OCI-M1 (cell line): ENCODE measurements at regions not wholly inside any gene's neighbourhood (a gene's known extent, or its start where the extent isn't known, plus 50 kb on each side); places are given as distances from the start of the nearest gene placed in this dataset.

ENCODE experiments used
- DNase-seq: peaks from one replicate; lab custom pipeline; 2025; lab: John Stamatoyannopoulos, UW

GRCh38 chr9:108496846-108497245 lies 358.9 kb downstream of the ACTL7B start:
- no peak for DNase-seq

- DNase-seq: no peak
Measured at GRCh38 chr9:108489567-108489966, 366.2 kb downstream of the ACTL7B start.

- DNase-seq: no peak
Measured at GRCh38 chr9:108486831-108487230, 369.0 kb downstream of the ACTL7B start.

DNA sequence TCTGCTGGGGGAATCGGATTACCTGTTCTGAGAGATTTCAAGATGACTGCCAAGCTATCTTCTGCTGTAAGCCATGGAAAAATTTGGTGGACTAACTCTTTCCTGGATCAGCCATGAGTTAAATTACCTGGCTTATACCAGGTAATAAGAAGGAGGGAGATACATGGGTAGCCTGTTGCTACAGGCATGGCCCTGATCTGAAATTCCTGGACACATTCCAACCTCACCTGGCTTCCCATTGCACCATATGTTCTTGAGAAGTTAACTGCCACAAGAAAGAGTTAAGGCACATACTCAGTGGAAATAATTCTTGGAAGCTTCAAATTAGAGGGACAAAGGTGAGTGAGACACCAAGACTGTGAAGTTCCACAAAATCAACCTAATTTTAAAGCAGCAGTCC lies 371.3 kb downstream of the ACTL7B start:
- no peak for DNase-seq

DNA sequence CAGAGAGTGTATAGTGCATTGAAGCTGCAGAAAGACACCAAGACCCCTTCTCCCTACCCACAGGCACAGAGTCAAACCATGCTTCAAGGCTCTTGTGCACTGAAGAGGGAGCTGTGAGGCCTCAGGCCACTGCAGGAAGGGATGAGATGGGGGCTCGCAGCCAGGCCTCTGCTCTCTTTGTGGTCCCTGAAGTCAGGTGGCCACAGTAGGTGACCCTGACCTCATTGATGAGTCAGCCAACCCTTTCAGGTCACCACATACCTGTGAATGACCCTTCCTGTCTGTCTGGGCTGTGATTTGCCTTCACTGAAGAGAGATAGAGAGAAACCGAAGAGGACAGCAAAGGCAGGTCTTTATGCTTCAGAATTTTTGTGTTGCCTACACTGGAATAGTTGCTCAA lies 372.1 kb downstream of the ACTL7B start:
- no peak for DNase-seq

DNA sequence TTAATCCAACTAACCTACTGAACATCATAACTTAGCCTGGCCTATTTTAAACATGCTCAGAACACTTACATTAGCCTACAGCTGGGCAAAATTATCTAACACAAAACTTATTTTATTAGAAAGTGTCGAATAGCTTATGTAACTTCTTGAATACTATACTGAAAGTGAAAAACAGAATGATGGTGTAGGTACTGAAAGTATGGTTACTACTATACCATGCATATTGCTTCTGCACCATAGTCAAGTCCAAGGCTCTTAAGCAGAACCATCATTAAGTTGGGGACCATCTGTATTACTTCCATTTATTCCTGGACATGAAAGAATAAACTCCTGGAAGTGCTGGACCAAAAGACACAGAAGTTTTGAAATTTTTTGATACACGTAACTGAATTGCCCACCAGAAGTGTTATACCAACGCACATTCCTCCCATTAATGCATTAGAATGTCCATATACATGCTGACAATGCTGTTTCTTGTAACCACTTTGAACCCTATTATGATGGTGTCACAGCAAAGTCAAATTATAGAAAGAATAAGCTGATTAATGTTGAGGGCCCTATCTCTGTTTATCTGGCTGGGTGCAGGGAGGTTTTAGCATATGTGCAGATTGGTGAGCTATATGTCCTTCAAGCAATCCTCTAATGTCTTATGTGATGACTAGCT lies 375.7 kb downstream of the ACTL7B start:
- no peak for DNase-seq

- no peak for DNase-seq
Measured at GRCh38 chr9:108478431-108479332, 377.1 kb downstream of the ACTL7B start.

GRCh38 chr9:108477529-108478006 lies 378.2 kb downstream of the ACTL7B start:
- DNase-seq: no peak

GRCh38 chr9:108476574-108476973 lies 379.2 kb downstream of the ACTL7B start:
- DNase-seq: no peak

GRCh38 chr9:108475813-108476212 lies 380.0 kb downstream of the ACTL7B start:
- no peak for DNase-seq

GRCh38 chr9:108474356-108474755 lies 381.4 kb downstream of the ACTL7B start:
- no peak for DNase-seq

DNA sequence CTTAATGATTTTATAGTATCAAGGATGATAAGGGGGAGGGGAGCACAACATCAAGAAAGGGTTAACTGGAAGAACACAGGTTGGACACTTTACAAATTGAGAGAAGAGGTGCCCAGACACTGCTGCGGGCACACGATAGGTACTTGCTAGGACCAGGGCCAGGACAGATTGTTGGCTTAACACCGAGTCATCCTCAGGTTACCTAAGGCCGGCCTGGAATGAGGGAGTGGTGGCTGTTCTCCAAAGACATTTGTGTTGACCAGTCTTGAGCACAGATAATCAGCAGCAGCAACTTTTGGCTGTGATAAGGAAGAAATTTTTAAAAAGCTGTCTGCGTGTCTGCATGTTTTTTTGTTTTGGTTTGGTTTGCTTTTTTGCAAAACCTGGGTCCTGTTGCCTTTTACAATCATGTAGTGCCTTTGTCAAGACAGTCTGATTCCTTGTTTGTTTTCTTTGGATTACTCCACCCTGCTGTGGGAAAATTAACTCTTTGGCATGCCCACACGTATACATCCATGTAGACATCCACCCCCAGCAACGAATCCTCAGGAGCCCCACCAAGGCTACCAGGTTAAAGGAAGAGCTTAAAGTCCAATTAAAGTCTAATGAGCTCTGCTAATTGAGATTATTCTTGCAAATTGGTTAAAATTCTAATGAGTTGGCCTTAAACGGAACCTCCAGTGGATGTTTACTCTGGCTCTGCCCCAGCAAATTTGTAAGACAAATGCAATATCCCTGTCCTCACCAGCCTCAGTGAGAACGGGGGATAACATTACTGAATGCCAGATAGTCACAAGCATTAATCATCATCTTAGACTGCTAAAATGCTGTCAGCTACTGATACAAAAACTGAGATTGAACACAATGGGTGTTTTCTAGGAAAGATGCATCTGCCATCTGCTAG lies 382.3 kb downstream of the ACTL7B start:
- DNase-seq: no peak

- DNase-seq: no peak
Measured at GRCh38 chr9:108469654-108470053, 386.1 kb downstream of the ACTL7B start.

DNA sequence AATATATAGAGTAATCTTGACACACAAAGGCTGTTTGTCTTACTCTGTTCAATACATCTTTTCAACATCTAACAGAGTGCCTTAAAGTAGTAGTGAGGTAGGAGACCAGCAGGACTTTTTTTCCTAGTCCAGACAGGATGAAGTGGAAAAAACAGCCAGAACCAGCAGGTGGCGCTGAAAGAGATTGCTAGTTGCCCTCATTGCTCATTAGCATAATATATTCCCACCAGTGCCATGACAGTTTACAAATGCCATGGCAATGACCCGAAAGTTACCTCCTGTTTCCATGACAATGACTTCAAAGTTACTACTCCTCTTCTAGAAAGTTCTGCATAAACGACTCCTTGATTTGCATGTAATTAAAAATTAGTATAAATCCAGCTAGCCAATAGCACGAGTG lies 387.4 kb downstream of the ACTL7B start:
- DNase-seq: peak; percentile 60

DNA sequence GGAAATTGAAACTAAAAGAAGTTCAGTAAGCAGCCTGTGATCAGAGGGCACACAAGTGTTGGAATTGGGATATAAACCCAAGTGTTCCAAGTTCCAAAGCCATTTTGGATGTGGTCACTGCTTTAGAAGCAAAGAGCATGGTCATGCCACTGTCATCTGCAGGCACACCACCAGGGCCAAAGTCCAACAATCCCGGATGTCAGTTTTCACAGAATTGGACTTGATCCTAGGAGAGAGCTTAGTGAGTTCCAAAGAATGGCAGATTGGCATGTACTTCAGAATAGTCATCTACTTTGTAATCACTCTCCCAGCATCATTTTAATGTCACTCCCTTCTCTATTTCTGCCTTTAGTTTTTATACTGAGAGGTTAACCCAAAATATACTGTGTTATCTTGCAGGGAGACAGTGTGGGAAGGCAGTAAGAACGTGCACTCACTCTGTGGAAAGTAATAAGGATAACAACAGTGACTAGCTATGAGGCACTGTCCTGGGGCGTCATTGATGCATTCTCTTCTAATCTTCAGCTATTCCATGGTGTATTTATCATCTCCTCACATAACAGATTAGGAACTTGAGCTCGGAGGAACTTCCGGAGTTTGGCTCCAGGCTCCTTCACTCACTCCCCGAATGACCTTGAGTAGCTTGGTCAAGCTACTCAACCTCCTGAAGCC lies 388.0 kb downstream of the ACTL7B start:
- no peak for DNase-seq

DNA sequence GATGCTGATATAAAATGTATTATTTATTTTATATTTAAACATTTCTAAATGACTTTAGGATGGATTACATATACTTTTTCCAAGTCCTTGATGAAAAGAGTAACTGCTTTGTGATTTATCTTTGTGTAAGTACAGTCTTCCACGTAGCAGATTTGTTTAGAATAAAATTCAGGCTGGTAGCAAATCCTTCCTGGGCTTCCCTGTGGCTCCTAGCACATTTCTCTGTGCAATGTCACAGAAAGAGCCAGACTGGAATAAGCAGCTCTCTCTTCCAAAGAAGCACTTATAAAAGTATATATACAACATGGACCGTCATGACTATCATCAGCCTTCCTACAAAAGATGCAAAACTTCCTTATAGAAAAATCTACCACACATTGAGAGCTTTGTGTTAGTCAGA lies 388.6 kb downstream of the ACTL7B start:
- DNase-seq: no peak

- DNase-seq: no peak
Measured at GRCh38 chr9:108466304-108466703, 389.5 kb downstream of the ACTL7B start.

- no peak for DNase-seq
Measured at GRCh38 chr9:108463932-108464606, 391.7 kb downstream of the ACTL7B start.

GRCh38 chr9:108456903-108457302 lies 398.9 kb downstream of the ACTL7B start:
- DNase-seq: no peak

DNA sequence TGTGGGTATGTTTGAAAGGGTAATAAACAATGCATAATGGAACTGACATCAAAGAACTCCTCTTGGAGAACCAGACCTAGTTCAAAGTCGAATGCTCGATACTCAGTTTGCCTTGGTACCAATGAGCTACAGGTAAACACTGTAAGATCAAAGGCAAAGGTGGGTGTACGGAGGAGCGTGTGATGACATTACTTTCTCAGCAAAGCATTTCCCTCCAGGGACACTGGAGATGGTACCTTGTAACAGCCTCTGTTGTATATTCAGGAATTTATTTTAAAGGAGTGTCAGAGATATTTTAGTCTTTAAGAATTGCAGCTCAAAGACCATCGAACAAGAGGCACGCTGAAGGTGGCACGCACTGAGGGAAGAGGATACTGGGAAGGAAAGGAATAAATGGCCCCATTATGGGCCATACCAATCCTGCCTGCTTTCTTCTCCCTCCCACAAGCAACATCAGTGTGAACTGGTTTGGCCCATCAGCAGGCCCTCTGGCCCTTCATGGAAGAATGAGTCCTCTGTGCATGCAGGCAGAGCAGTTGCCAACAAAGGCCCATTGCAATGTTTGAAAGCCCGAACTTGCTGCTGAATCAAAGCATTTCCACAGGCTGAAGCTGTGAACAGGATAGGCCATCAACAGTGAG lies 410.2 kb downstream of the ACTL7B start:
- DNase-seq: no peak
